Body of pancreas (tissue), 4 donors: ENCODE measurements at regions not wholly inside any gene's neighbourhood (a gene's known extent, or its start where the extent isn't known, plus 50 kb on each side); places are given as distances from the start of the nearest gene placed in this dataset.

Experiments
- CTCF ChIP-seq, 7 experiments: fragments of 450-650 bp in 4 of 7; fragments of 200-600 bp in 3 of 7; sonication (generic) in 3 of 7; IDR thresholded peaks; one replicate each; pipeline ENCODE4 v1.5.1; 2016 to 2019; ENCODE audit warnings: antibody characterized with exemption in 7 of 7
- POLR2A ChIP-seq, 3 donors: fragments of 450-650 bp; IDR thresholded peaks; one replicate each; pipeline ENCODE4 v1.6.1; 2016; ENCODE audit warnings: antibody characterized with exemption in 3 of 3, mild to moderate bottlenecking in 2 of 3

DNA sequence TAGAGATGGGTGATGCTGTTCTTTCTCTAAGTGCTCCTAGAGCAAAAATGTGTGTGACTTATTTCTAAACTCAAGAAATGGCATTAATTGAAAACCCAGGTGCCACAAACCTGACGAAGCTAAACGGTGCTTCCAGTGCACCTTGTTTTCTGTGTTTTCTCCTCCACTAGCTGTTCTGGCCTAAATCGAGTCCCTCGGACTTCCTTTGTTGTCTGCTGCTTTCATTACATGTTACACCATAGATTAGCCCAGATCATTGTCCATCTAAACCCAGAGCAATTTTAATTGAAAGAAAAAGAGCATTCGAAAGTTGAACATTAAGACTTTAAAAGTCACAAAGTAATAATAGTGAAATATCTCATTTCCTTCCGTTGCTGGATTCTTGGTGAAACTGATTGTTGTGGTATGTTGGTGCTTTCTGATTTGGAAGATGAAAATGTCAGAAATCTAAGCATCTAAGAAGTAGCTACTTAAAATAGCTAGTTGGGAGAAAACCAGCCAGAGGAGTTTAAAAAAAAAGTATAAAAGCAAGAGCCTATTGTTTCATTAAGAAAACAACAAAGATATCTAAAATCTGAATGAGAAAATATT lies 219.6 kb upstream of the G2E3 start:
- no peak for TF ChIP-seq CTCF (IDR thresholded peaks at IDR 0.05)
- no peak for TF ChIP-seq POLR2A (IDR thresholded peaks at IDR 0.05)
